ENCODE measurements at regions not wholly inside any gene's neighbourhood (a gene's known extent, or its start where the extent isn't known, plus 50 kb on each side); places are given as distances from the start of the nearest gene placed in this dataset.

DNA sequence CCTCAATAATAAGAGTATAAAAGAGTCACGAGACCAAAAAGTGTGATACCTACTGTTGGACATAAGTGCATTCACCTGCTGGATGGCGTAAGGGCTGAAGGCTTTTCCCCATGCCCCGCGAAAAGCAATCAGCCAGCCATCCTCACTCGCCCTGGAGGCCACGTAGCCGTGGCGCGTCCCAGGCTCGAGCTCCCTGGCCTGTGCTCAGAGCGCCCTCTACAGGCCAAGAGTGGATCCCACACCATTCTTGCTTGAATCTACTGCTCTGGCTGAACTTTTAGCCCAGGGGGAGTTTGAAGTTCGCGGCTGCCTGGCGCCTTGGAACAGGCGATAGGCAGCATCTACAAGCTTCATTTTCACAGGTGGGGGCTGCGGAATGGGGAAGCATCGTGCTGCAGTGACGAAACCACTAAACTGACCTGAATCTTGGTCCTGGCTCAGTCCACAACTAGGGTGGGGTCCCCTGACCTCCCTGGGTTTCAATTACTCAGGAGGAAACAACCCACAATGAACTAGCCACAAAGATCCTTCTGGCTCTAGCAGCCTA, 70.3 kb upstream of the SERBP1 start:
- no peak for TF ChIP-seq EZH2 (IDR thresholded peaks at IDR 0.05; ENCODE audit: insufficient read depth, poor library complexity, severe bottlenecking)
- TF ChIP-seq EZH2phosphoT487 (IDR thresholded peaks at IDR 0.05; ENCODE audit: insufficient read depth, low read depth) = no peak
